ENCODE measurements at regions not wholly inside any gene's neighbourhood (a gene's known extent, or its start where the extent isn't known, plus 50 kb on each side); places are given as distances from the start of the nearest gene placed in this dataset.

DNA sequence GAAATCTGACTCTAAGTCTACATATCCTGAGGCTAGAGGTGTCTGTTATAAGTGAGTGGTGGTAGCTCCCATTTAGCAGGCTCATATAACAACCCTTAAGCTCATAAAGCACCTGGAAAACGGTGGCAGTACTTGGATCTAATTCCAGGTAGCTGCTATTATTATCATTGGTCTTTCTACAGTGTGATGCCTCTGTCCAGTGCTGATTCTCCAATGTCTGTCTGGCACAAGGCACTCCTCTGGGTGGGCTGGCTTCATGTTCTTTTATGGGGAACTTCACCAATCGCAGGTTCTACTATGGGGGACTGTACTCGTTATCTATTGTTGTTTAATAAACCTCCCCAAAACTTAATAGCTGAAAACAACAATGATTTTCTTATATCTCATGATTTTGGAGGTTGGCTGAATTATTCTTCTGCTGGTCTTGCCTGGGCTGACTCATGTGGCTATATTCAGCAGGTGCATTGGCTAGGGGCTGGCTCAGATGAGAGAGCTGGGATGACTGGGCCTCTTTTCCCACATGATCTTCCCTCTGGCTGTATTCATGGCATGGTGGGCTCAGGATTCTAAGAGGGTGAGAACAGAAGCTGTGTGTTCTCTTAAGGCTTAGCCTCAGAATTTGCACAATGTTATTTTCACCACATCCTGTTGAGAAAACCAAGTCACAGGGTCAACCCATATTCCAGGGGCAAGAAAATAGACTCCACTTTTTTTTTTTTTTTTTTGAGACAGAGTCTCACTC is 93.0 kb upstream of the PCGF5 start:
- no peak overlapping the region for H3K4me3 ChIP-seq (ENCODE audit: low read depth in 1 of 2, low read length in 1 of 2)
- H3K36me3 ChIP-seq = no peaks in the 10 kb centered on the region
- no peak overlapping the region for H3K27ac ChIP-seq
- TF ChIP-seq, protein P1, sequence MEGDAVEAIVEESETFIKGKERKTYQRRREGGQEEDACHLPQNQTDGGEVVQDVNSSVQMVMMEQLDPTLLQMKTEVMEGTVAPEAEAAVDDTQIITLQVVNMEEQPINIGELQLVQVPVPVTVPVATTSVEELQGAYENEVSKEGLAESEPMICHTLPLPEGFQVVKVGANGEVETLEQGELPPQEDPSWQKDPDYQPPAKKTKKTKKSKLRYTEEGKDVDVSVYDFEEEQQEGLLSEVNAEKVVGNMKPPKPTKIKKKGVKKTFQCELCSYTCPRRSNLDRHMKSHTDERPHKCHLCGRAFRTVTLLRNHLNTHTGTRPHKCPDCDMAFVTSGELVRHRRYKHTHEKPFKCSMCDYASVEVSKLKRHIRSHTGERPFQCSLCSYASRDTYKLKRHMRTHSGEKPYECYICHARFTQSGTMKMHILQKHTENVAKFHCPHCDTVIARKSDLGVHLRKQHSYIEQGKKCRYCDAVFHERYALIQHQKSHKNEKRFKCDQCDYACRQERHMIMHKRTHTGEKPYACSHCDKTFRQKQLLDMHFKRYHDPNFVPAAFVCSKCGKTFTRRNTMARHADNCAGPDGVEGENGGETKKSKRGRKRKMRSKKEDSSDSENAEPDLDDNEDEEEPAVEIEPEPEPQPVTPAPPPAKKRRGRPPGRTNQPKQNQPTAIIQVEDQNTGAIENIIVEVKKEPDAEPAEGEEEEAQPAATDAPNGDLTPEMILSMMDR (IDR thresholded peaks at IDR 0.05) = no peak
- peaks cover 21% of the 10 kb centered on the region for H3K27me3 ChIP-seq
- peaks cover 3 to 6% of the 10 kb centered on the region in 2 experiments for H3K4me1 ChIP-seq (ENCODE audit: control insufficient read depth in 1 of 2, insufficient read depth in 1 of 2, low read depth in 1 of 2, low read length in 1 of 2)
- no peaks in the 10 kb centered on the region for H3K9me3 ChIP-seq

DNA sequence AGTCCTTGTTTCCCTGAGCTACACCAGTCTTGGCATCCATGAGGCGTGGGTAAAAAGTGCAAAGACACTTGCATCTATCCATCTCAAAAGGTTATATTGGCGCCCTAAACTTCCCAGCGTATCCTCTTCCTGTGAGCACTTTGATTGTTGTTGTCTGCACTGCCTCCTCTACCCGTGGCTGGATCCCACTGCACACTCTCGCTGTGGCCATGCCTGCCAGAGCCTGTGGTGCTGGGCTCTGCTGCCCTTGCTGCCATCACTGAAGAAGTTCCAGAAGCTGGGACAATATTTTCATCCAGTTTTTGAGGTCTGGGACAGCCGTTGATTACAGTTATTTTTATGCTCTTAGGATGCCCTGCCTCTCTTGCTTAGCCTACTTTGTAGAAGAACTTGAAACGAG is 85.3 kb upstream of the PCGF5 start:
- Histone ChIP-seq H3K4me1 (ENCODE audit: control insufficient read depth in 1 of 2, insufficient read depth in 1 of 2, low read depth in 1 of 2, low read length in 1 of 2) (no peaks in the 10 kb centered on the region), H3K4me3 (ENCODE audit: low read depth in 1 of 2, low read length in 1 of 2) (no peak overlapping the region), H3K36me3 (no peaks in the 10 kb centered on the region), H3K9me3 (no peaks in the 10 kb centered on the region), H3K27me3 (peaks cover 8% of the 10 kb centered on the region), H3K27ac (no peak overlapping the region)
- TF ChIP-seq, protein P1 (IDR thresholded peaks at IDR 0.05) = no peak

GRCh38 chr10:91137011-91137643 is 83.3 kb upstream of the PCGF5 start:
- TF ChIP-seq, protein P1 (IDR thresholded peaks at IDR 0.05) = no peak
- Histone ChIP-seq H3K9me3 (no peaks in the 10 kb centered on the region), H3K27me3 (peaks cover 8% of the 10 kb centered on the region), H3K27ac (no peak overlapping the region), H3K36me3 (no peaks in the 10 kb centered on the region), H3K4me1 (ENCODE audit: control insufficient read depth in 1 of 2, insufficient read depth in 1 of 2, low read depth in 1 of 2, low read length in 1 of 2) (no peaks in the 10 kb centered on the region), H3K4me3 (ENCODE audit: low read depth in 1 of 2, low read length in 1 of 2) (no peak overlapping the region)

DNA sequence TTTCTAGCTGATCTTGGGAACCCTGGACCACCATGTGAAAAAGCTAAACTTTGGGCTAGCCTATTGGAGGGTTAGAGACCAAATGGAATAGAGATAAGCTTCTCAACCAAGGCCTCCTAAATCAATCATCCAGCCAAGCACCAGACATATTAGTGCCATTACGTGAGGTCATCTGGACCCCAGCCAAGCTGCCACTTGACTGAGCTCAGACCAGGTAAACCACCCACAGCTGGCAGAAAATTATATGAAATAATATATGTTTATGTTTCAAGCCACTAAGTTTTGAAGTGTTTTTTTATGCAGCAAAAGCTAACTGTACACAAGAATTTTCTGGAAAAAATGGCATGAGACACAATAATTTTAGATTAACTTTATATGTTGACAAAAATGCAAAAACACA is 82.6 kb upstream of the PCGF5 start:
- TF ChIP-seq, protein P1 (IDR thresholded peaks at IDR 0.05) = no peak
- Histone ChIP-seq H3K4me3 (ENCODE audit: low read depth in 1 of 2, low read length in 1 of 2) (no peak overlapping the region), H3K9me3 (no peaks in the 10 kb centered on the region), H3K27ac (no peak overlapping the region), H3K4me1 (ENCODE audit: control insufficient read depth in 1 of 2, insufficient read depth in 1 of 2, low read depth in 1 of 2, low read length in 1 of 2) (no peaks in the 10 kb centered on the region), H3K36me3 (no peaks in the 10 kb centered on the region), H3K27me3 (peaks cover 8% of the 10 kb centered on the region)

DNA sequence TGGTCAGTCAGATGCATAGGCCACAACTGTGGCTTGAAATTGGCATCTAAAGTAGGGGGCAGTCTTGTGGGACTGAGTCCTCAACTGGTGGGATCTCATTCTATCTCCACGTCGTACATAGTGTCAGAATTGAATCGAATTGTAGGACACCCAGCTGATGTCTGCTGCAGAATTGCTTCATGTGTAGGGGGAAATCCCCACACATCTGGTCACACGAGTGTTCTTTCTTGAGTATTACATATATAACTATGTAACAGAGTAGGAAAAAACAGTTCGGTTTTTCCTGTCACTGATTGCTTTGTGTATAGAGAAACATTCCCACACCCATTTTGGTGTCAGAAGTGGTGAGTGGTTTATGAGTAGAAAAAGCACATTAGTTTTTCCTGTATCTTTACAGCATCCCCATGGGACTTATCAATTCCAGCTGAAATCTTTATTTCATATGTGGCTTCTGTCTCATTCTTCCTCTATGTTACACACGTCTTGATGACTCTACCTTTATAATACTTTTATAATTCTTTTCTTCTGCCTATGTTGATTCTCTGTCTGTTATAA is 79.4 kb upstream of the PCGF5 start:
- Histone ChIP-seq H3K4me3 (ENCODE audit: low read depth in 1 of 2, low read length in 1 of 2) (no peak overlapping the region), H3K36me3 (no peaks in the 10 kb centered on the region), H3K9me3 (no peaks in the 10 kb centered on the region), H3K27me3 (no peaks in the 10 kb centered on the region), H3K27ac (no peak overlapping the region), H3K4me1 (ENCODE audit: control insufficient read depth in 1 of 2, insufficient read depth in 1 of 2, low read depth in 1 of 2, low read length in 1 of 2) (no peaks in the 10 kb centered on the region)
- TF ChIP-seq, protein P1 (IDR thresholded peaks at IDR 0.05) = no peak
